ENCODE measurements at regions not wholly inside any gene's neighbourhood (a gene's known extent, or its start where the extent isn't known, plus 50 kb on each side); places are given as distances from the start of the nearest gene placed in this dataset.

DNA sequence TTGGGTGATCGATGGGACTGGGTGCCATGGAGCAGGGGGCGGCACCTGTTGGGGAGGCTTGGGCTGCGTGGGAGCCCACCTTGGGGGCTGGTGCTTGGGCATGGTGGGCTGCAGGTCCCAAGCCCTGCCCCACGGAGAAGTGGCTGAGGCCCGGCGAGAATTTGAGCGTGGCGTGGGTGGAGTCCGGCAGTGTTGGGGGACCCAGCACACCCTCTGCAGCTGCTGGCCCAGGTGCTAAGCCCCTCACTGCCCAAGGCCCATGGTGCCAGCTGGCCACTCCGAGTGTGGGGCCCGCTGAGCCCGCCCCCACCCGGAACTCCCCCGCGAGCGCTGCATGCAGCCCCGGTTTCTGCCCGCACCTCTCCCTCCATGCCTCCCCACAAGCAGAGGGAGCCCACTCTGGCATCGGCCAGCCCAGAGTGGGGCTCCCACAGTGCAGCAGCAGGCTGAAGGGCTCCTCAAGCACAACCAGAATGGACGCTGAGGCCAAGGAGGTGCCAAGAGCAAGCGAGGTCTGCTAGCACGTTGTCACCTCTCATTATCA is 1178.6 kb upstream of the CDH10 start:
- Mint-ChIP-seq H3K9me3 (peaks cover 18% of the 10 kb centered on the region), H3K4me1 (ENCODE audit: low read depth) (no peaks in the 10 kb centered on the region), H3K4me3 (no peak overlapping the region), H3K27me3 (ENCODE audit: insufficient read depth) (no peaks in the 10 kb centered on the region), H3K36me3 (ENCODE audit: low read depth) (no peaks in the 10 kb centered on the region), H3K27ac (no peak overlapping the region)
- no peak for TF ChIP-seq CTCF (IDR thresholded peaks at IDR 0.05)
- no peak for DNase-seq

Measured in HFFc6 (cell line).